ENCODE measurements at regions not wholly inside any gene's neighbourhood (a gene's known extent, or its start where the extent isn't known, plus 50 kb on each side); places are given as distances from the start of the nearest gene placed in this dataset.

GRCh38 chr7:32428546-32428945 lies 61.6 kb downstream of the LSM5 start:
- no peak for DNase-seq

- no peak for DNase-seq
Observed at GRCh38 chr7:32427769-32428291, 62.4 kb downstream of the LSM5 start.

- DNase-seq = no peak
Observed at GRCh38 chr7:32416846-32417245, 73.3 kb downstream of the LSM5 start.

DNA sequence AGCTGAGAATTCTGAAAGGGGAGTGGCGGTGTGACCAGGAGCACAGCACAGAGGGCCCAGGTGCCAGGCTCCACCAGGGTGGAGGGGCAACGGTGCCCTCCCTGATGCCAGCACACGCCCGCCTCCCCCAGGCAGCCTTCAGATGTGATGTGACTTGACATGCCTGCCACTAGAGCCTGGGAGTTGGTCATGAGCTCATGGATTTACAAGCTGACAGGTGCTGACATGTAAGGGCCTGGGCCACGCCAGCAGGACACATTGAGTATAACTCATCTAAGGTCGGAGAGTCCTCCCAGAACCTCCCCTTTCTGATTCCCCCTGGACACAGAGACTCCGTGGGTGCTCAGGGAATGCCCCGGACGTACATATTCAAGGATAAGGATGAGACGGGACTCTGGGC lies 74.2 kb downstream of the LSM5 start:
- no peak for DNase-seq

GRCh38 chr7:32415519-32415918 lies 74.7 kb downstream of the LSM5 start:
- no peak for DNase-seq

DNA sequence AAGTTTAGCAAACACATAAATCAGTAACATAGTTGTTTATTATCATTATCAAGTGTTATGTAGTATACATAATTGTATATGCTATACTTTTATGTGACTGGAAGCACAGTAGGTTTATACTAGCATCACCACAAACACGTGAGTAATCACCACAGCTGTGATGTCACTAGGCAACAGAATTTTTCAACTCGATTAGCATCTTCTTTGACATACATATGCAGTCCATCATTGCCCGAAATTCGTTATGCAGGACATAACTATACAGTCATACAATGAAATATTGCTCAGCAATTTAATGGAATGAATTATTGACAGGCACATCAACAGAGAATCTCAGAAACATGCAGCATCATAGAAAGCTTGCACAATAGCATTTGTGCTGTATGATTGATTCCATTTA lies 77.7 kb downstream of the LSM5 start:
- DNase-seq = no peak

GRCh38 chr7:32410545-32410944 lies 79.6 kb downstream of the LSM5 start:
- DNase-seq = no peak

DNA sequence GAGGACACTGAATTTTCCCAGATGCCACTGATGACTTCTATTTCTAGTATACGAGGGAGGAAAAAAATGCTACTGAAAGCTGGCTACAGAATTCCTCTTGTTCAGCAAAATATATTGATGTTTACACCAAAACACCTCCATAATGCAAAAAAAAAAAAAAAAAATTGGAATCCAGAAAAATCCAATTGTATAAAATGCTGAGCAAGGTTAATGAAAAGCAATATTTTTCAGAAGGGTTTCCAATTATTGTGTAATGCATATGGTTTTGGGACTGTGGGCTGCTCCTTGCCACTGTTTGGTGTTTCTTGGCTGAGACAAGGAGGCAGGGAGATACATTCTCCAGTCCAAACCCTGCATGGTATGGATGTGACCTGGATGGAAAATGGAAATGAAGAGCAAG lies 83.8 kb downstream of the LSM5 start:
- DNase-seq = no peak

GRCh38 chr7:32403463-32404229 lies 86.5 kb downstream of the LSM5 start:
- no peak for DNase-seq

DNA sequence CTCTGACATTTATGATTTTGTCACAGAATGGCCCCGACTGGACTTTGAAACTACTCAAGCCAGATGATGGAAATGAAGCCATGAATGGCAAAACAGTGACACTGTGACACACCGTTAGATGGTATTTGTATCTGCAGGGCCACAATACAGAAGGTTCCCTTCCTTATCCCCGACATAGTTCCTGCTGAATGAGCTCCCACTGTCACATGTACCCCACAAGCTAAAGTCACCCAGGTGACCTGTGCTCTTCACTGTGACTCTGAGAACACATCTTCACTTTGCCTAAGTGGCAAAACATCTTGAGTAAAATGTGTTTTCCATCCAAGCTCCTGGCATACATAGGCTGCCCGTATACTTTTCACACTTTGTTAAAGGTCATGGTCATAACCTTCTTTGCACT lies 89.5 kb downstream of the LSM5 start:
- no peak for DNase-seq

- DNase-seq = no peak
Observed at GRCh38 chr7:32399311-32399710, 90.9 kb downstream of the LSM5 start.

DNA sequence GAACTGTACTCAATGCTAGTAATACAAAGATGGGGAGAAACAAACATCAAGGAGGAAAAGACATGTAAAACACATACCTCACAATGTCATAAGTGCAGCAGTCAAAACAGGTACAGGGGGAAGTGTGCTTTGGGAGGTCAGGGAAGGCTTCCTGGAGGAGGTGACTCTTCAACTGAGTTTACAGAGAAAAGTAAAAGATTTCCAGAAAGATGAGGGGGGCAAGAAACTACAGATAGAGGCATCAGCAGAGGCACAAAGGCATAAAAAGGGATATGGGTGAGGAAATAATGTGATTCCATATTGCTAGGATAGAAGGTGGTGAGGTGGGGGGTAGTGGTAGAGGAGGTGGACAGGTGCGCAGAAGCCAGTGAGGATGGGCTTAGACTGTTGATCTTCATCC lies 95.0 kb downstream of the LSM5 start:
- no peak for DNase-seq

GRCh38 chr7:32393861-32394260 lies 96.3 kb downstream of the LSM5 start:
- no peak for DNase-seq

DNA sequence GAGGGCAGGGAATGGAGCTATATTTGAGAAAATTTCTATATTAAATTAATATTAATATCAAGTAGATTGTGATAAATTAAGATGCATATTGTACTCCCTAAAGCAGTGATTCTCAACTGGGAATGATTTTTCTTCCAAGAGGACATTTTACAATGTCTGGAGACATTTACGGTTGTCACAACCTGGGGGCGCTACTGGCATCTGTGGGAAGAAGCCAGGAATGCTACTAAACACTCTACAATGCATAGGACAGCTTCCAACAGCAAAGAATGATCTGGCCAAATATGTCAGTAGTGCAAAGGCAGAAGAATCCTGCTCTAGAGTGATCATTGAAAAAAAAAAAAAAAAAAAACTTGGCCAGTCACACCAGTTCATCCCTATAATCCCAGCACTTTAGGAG lies 100.0 kb downstream of the LSM5 start:
- DNase-seq = no peak

GRCh38 chr7:32385316-32385956 lies 104.7 kb downstream of the LSM5 start:
- no peak for DNase-seq

DNA sequence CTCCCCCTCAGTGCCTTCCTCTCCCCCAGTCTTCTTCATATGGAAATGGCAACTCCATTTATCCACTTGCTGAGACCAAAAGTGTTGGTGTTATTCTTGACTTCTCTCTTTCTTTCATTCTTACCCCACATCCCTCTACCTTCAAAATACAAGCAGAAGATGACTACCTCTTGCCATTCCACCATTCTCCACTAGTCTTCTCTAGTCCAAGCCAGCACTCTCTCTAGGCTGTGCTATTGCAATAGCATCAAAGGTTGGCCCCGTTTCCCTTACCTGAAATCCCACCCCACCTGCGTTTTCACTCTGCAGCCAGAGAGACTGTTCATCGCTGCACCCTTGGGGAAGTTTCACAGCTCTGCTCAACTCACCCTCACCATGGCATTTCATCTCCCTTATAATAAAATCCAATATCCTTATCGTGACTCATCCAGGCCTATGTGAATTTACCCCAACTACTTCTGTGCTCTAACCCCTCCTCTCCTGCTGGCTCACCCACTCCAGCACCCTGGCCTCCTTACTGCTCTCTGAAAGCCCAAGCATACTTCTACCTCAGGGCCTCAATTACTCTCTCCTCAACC lies 109.1 kb downstream of the LSM5 start:
- DNase-seq = no peak

DNA sequence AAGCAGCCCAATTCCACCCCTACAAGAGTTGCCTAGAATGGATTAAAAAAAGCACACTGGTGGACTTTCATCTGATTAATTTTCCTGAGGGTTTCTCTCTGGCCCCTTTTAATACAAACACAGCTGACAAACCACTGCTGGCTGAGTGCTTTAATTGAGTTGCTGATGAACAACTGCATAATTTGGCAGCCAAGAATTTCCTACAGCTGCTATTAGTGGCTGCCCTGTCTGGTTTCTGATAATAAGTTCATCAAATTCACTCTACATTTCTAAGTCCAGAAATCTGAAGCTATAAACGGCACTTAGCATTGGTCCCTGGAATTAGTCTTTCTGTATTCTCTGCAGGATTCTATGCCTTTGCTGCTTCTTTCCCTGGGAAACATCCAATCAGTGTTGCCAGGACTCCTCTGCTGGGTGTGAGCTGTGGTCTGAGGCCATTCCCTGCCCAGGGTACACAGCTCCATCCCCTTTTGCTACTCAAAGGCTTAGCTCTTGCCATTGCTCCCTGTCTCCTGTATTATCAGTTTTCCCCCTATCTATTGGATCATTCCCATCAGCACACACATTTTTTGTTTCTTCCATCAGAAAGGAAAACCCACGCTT lies 110.6 kb downstream of the LSM5 start:
- no peak for DNase-seq

DNA sequence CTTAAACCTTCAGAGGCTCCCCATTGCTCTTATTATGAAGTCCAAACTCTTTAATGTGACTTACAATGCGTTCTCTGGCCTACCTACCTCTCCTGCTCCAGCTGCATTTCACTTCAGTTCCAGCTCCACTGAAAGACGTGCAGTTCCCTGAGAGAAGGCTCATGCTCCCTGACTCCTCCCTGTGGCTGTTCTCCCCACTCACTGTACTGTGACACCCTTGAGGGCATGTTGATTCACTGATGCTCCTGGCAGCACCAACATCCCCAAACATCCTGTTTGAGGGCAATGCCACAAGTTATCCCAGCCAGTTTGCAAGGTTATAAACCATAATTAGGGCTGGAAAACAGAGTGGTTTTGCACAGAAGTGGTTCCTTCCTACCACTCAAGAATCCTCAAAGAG lies 111.2 kb downstream of the LSM5 start:
- no peak for DNase-seq

DNA sequence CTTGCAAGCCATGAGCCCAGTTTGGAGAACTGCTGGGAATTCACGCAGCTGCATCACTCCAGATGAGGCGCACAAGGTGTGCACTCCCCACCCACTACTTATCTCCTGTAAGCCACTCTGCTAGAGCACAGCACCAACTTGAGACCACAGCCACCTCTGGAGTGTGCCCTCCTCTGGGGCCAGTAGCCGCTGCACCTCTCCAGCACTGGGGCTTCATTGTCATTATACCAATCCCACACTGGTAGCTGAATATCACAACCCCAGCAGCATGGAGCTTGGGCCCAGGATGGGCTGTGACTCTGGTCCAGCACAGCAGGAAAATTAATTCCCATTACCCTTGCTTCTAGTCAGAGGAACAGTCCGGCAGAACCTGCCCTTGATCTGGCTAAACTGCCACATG lies 125.6 kb downstream of the LSM5 start:
- DNase-seq = no peak

- no peak for DNase-seq
Observed at GRCh38 chr7:32360127-32360526, 130.1 kb downstream of the LSM5 start.

- no peak for DNase-seq
Observed at GRCh38 chr7:32357535-32358277, 132.5 kb downstream of the LSM5 start.

DNA sequence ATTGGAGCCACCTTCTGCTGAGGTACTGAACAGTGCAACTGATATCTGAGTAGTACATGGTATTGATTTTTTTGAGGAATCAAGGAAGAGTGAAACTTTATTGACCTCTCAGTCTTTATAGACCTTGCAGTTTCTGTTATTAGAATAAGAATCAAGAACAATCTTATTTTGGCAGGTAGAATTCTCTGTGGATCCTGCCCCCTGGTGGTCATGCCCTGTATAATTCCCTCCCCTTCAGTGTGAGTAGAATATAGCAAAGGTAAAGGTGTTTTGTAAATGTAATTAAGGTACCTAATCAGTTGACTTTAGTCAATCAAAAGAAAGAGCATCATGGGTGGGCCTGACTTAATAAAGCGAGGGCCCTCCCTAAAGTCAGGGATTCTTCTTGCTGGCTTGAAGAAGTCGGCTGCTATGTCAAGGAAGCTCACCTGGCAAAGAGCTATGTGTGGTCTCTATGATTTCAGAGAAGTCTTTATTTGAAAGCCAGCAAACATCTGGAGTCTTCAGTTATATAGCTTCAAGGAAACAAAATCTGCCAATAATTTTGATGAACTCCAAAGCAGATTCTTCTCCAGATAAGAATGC lies 142.8 kb downstream of the LSM5 start:
- no peak for DNase-seq

Measured in skin of body (tissue), 1 donor.